ENCODE measurements at regions not wholly inside any gene's neighbourhood (a gene's known extent, or its start where the extent isn't known, plus 50 kb on each side); places are given as distances from the start of the nearest gene placed in this dataset.
"Not testable (repeated sequence)": the region's sequence is repeated elsewhere in the genome, so short reads cannot be mapped to it uniquely, and the experiment has no call there.

DNA sequence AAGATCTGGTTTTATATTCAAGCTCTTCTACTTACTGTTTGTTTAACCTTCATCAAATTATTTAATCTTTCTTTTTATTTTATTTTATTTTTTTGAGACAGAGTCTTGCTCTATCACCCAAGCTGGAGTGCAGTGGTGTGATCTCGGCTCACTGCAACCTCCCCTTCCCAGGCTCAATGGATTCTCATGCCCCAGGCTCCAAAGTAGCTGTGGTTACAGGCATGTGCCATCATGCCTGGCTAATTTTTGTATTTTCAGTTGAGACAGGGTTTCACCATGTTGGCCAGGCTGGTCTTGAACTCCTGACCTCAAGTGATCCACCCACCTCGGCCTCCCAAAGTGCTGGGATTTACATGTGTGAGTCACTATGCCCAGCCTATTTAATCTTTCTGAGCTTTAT, 821.5 kb upstream of the ATXN7L3B start:
- TF ChIP-seq, protein P1, sequence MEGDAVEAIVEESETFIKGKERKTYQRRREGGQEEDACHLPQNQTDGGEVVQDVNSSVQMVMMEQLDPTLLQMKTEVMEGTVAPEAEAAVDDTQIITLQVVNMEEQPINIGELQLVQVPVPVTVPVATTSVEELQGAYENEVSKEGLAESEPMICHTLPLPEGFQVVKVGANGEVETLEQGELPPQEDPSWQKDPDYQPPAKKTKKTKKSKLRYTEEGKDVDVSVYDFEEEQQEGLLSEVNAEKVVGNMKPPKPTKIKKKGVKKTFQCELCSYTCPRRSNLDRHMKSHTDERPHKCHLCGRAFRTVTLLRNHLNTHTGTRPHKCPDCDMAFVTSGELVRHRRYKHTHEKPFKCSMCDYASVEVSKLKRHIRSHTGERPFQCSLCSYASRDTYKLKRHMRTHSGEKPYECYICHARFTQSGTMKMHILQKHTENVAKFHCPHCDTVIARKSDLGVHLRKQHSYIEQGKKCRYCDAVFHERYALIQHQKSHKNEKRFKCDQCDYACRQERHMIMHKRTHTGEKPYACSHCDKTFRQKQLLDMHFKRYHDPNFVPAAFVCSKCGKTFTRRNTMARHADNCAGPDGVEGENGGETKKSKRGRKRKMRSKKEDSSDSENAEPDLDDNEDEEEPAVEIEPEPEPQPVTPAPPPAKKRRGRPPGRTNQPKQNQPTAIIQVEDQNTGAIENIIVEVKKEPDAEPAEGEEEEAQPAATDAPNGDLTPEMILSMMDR (conservative IDR thresholded peaks at IDR 0.05; ENCODE audit: low read length) = not testable (repeated sequence)
- not testable (repeated sequence) for TF ChIP-seq EZH2phosphoT487 (IDR thresholded peaks at IDR 0.05; ENCODE audit: borderline replicate concordance)

Data from Loucy (cell line).